ENCODE measurements at regions not wholly inside any gene's neighbourhood (a gene's known extent, or its start where the extent isn't known, plus 50 kb on each side); places are given as distances from the start of the nearest gene placed in this dataset.
"Not testable (repeated sequence)": the region's sequence is repeated elsewhere in the genome, so short reads cannot be mapped to it uniquely, and the experiment has no call there.

DNA sequence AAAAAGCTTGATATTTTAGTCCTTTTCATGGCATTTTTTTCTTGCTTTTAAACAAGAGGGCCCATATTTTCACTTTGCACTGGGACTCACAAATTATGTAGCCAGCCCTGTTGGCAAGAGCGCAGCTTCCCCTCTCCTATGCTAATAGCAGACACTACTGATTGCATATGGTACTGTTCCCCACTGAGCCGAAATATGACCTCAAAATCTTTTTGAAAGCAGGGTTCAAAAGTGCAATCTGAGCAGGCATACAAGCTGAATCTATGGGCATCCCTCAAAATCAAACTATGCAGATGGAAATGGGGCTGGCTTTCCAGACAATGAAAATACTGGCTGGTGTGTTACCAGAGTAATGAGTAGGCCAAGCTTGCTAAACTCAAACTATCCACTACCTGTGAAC, 225.2 kb upstream of the SETMAR start:
- no peak for DNase-seq

DNA sequence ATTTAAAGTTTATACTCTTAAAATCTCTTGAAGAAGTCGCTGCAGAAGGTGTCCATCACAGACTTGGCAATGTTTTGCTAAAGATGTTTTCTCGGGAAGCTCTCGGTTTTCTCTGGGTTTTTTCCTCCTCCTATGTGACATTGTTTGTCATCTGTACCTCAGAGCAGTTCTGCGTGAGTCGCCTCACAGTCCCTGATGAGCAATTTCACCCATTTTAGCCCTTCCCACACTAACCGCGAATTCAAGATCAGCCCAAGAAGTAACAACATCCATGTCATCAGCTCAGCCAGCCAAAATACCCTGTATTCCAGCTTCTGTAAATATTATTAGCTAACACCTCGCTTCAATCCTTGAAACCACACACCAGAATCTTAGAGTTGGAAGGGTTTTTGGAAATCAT, 224.3 kb upstream of the SETMAR start:
- no peak for DNase-seq

DNA sequence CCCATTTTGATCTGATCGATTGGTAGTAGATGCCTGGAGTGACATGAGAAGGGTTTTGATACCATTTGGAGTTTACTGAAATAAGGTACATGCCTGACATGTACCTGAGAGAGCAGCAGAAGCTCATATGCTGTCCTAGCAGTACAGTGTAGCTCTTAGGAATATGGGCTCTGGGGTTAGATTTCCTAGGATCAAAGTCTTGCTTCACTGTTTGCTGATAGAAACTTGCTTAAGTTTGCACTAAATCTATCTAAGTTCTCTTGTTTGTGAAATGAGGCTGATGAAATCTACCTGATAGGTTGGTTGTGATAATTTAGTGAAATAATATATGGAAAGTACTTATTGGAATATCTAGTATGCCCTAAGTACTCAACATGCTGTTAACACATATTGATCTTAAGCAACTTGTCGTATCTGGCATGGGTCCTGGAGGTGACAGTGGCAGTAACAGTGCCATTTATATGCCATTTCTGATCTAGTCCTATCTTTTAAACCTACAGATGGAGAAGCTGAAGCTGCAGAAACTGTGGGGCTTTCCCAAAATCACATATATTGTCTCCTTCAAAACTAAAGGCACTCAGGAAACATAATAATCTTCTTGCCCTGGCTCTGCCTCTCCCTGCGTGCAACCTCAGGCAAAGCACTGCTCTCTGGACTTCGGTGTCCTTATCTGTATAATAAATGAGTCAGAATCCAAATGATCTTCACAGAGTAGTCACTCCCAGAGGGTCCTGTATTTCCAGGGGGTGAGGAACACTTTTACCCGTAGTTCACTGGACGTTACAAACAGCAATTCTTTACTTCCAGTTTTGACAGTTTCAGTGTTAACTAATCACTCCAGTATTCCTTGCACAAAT, 223.6 kb upstream of the SETMAR start:
- no peak for DNase-seq

DNA sequence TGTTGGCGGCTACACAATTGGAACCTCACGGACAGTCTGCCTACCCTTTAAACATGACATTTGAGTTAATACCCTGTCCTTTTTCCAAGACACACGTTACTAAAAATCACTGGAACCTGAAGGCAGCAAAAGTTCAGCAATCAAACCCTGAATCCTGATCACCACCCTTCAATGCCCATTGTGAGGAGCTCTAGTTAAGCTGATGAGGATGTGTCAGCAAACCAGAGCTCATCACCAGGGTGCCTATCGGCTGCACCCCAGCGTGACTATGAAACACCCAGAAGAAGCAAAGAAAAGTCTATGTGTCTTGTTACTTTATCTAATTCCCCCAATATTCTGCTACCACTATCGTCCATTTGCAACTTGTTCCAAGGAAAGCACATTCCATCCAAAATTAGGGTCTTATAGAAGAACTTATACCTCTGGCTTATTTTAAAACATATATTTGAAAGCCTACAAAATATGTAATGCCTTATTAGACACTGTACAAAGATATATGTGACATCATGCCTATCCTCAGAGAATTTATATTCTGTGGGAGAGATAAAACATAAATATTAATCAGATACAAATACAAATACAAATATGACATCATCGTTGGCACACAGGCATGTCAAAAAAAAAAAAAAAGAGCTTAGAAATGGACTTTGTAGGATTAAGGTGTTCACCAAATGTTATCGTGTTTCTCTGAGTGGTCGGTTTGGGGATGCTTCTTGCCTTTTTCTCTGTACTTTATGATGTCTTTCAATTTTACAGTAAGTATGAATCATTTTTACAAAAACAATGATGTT, 219.7 kb upstream of the SETMAR start:
- DNase-seq: no peak

DNA sequence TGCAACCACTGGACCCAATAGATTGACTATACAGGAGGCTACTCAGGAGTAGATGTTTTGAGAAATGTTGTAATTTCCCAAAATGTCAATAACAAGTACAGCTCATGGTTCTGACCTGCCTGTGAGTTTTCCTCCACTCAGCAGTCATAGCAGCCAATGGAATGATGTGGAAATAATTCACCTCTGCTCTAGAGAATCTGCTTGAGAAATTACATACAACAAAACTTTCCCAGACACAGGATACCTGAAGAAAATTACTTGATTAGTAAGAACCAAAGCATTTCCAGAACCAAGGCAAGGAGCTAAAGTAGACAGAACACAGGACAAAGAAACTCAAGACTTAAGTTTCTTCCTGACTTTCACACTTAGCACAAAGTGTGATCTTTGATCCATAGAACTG, 218.9 kb upstream of the SETMAR start:
- DNase-seq: no peak

DNA sequence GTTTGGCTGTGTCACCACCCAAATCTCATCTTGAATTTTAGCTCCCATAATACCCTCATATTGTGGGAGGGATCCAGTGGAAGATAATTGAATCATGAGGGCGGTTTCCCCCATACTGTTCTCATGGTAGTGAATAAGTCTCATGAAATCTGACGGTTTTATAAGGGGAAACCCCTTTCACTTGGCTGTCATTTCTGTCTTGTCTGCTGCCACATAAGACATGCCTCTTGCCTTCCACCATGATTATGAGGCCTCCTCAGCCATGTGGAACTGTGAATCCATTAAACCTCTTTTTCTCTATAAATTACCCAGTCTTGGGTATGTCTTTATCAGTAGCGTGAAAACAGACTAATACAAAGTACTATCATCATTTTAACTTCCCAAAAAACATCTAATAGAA, 216.5 kb upstream of the SETMAR start:
- DNase-seq: not testable (repeated sequence)

DNA sequence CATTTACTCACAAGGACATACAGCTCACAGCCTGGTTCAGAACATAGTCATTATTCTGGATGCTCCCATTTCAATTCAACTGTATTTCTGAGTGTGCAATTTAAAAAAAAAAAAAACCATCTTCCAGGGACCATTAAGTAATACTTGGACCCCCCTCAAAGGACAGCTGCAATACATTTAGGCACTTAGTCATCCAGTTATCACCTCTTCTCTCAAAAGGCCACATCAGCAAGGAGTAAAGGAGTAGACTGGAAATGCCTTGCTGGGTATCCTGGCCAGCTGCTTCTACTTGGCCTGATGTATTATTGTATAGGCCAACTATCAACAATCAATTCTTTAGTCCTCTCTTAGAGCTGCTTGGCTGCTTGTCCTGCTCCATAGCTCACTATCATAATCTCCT, 211.4 kb upstream of the SETMAR start:
- DNase-seq: no peak

DNA sequence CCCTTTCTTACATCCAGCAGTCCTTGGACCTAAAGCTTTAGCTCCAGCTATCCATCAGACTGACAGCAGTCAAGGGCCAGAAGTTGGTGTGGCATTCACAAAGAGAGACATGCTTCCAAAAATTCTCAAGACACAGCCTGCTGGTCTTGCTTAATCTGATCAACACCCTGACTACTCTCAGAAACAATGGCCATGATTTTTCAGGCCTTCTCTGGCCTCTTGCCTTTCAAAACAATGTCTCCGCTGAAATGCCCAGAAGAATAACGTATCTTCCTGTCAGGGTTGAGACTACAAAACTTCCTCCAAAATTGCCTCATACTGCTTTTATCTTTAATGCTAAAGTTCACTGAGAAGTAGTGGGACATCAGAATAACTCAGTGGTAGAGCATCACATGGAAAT, 205.4 kb upstream of the SETMAR start:
- DNase-seq: no peak

DNA sequence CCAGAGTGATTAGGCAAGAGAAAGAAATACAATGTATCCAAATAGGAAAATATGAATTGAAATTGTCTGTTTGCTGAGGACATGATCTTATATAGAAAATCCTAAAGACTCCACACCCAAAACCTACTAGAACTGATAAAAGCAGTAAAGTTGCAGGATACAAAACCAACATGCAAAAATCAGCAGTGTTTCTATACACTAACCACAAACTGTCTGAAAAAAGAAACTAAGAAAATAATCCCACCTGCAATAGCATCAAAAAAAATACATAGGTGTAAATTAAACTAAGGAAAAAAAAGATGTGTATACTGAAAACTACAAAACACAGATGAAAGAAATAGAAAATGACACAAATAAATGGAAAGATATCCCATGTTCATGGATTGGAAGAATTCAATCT, 203.6 kb upstream of the SETMAR start:
- no peak for DNase-seq

DNA sequence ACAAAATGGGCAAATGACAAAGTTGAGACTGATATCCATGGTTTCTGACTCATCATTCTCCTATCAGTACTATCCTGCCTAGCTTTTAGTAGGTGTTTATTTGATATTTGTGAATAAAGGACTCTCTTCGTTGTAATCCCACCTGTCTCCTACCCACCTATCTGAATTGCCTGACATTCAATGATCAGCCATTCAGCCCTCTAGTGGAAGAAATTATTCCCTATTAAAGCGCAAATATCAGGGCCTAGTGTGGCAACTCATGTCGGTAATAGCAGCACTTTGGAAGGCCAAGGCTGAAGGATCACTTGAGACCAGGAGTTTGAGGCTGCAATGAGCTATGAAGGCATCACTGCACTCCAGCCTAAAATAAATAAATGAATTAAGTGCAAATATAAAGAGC, 195.7 kb upstream of the SETMAR start:
- DNase-seq: no peak

DNA sequence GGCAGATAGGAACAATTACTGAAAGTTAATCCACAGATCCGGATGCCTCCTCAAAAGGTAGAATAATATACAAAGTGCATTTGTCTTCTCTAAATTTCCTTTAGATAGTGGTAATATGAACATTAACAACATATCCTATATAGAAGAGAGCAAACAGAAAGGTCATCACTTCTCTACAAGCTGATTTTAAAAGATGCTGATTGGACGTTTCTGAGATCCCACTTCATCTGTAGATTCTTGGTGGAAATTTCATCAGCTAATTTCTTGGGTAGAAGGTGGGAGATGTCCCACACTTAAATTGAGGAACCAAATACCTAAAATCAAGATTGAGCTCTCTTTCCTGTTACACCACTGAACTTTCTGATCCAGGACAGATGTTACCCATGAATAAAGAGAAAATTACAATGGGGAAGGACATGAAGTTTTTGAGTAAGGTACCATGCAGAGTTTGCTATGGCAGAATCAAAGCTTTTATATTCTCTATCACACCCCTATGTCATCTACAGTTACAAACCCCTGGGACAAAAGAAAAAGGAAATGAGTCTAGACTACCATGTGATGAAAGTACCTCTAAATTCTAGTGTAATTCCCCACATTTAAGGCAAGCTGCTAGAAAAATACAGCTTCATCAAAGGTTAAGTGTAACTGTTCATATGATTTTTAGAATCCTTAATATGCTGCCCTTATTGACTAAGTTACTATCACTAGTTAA, 189.2 kb upstream of the SETMAR start:
- DNase-seq: no peak

DNA sequence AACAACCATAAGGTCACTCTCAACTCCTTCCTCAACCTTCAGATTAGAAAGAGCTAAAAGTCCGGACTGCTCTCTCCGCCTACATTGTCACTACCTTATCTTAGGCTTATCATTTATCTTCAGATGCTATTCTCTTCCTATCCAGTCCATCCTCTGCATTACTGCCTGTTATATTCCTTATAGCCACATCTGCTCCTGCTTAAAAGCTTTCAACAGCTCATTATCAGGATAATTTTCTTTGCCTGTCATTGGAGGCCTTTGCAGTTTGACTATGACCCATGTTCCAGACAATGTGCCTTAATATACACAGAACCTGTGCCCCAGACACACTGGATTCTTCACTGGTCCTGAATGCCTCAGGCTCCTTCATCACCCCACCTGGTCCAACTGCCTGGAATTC, 184.1 kb upstream of the SETMAR start:
- DNase-seq: no peak

DNA sequence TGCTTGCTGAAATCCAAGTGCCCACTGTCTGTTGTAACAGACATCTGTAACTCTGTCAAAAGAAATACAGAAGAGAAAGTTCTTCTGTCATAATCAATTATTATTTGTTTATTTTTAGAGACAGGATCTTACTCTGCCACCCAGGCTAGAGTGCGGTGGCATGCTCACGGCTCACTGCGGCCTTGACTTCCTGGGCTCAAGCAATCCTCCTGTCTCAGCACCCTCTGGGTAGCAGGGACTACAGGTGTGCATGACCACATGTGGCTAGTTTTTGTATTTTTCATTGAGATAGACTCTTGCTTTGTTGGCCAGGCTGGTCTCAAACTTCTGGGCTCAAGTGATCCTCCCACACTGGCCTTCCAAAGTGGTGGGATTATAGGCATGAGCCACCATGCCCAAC, 177.6 kb upstream of the SETMAR start:
- no peak for DNase-seq

DNA sequence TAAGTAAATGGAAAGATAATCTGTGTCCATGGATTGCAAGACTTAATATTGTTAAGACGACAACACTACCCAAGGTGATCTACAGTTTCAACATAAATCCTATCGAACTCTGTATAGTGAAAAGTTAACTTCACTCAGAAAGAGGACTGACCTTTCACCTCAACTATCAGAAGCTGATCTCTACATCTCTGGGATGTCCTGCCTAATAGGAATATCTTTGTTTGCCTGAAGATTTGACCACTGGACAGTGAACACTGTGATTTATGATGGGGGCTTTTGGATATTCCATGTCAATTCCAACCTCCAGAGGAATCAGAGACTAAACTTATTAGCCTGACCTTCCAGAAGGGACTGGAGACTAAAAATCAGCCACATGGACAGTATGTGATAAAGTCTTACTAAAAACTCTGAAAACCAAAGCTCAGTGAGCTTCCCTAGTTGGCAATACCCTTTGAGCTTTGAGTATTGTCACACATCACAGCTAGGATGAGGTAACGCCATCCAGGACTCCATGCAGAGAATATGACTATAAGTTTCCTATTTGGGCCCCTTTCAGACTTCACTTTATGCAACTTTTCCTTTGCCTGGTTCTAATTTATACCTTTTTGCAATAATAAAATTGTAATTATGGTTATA, 164.9 kb upstream of the SETMAR start:
- no peak for DNase-seq

DNA sequence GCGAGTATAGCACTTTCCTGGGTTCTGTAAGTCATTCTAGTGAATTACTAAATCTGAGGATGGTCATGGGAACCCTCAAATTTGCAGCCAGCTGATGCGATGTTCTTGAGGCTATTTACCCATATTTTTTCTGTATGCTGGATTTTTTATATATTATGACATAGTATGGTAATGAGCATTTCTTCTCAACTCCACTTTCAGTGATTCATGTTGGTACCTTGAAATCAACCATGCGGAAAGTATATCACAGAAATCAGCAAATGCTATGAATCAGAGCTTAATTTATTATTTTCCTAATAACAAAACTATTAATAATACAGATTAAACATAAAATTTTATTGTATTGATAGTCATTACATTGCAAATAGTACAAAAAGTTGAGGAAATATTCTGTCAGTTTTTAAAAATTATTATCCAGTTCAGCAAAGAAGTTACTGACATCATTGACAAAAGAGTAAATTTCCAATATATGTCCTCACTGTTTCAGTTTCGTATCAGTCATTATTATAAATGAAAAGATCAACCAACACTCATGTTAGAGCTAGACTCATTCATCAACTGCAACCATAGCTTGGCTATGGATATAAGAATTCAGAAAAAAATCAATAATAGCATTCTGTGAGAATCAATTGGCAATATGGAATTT, 164.3 kb upstream of the SETMAR start:
- no peak for DNase-seq

DNA sequence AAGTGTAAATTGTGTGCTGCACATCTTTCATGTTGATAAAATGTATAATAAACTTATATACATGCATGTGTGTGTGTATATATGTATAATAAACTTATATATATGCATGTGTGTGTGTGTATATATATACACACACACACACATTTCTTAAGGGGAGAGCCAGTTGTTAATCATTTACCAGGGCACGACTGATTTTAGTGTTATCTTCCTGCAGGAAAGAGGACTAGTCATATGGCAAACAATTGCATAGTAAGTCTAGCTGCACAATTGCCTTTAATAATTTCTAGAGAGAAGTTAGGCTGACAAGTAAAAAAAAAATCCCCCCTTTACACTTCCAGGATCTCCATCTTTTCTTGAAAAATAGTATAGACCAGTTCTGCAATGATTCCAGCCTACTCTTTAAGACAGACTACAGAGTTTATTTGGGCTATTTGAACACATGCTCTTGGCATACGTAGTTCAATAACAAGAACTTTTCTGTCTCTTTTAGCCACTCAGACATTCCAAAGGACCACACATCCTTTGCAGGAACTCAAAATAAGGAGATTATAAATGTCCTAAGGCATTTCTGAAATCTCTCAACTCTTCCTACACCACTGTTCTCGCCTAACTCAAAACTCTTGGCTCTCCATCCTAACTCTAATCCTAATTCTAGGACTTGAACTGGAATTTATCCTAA, 163.6 kb upstream of the SETMAR start:
- no peak for DNase-seq

DNA sequence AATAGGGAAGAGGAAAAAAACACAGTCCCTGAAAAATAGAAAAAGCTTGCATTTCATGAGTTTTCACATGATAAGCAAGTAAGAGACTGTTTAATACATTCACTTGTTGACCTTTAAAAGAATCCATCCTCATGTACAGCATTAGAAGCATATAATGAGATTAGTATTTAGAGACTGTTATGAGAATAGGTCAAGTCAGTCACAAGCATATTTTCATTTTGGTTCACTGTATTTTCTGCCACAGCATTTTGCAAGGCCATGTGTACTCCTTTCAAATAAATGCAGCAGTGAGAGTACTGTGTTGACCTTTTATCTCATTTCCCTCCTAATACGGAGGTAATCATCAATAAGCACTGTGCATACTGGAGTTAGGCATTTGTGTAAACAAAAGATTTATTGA, 162.2 kb upstream of the SETMAR start:
- DNase-seq: no peak

DNA sequence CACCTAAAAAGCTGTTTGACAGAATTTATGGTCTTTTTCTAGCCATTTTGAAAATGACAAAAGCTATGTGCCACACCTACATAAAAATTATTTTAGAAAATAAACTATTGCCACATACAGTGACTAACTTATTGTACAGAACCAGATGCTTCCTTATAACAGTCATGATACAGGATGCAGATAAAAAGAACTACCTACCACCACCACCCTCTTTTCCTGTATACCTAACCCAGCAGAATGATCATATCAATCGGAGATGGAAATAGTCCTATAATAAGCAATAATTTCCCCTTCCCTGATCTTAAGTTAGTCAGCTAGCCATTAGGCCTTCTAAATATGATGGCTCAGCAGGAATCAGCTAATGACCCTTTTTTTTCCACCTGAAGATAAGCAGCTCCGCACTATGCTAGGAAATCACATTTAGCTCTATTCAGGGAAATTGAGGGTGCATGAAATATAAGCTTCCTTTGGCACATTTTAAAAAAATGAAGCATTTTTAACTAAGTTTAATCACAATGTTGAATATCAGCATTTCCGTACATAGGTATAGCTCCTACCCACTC, 155.5 kb upstream of the SETMAR start:
- DNase-seq: no peak

DNA sequence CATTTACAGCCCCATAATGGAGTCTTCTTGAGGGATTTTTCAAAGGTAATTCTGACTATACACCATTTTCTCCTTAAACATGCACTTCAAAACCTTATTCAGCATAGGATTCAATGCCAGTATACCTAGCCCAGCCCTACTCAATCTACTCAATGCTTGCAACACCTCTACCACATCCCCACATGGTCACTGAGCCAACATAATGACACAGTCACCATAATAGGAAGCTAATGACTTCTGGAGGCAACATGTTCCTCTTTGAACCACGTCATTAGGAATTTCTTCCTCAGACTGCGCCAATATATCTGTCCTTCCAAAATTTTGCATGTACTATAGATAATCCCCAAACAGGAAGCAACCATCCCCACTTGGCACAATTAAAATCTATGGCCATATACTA, 153.9 kb upstream of the SETMAR start:
- DNase-seq: no peak

DNA sequence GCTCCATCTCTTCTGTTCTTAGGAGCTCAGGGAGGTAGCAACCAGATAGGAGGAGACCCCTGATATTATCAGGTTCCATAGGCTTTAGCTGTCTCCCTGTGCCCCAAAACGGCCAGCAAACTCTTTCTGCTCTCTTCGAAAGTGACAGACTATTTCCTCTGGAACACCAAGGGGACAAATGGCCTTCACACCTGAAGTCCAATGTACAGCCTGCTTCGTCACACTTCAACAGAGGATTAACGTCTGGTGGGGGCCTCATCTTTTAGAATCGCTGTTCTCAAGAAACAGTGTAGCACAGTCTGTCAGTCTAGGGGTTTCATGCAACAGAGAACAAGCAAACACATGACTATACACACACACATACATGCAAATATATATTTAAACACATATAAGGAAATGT, 152.4 kb upstream of the SETMAR start:
- DNase-seq: no peak

DNA sequence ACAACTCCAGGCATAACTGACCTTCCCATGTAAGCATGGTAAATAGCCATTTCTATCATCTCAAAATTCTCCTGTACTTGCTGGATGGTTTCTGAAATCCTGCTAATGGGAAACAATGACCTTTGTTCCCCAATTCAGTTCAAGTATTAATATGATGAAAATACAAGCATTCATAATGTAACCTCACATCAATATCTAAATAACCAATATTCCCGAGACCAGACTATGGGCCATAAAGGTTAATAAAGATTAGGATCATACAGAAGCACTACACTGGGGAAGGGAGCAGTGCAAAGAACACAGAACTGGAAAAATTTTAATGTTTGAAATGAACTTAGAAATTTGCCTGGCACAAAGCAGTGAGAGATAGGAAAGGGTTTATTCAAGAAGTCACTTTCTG, 151.3 kb upstream of the SETMAR start:
- no peak for DNase-seq

DNA sequence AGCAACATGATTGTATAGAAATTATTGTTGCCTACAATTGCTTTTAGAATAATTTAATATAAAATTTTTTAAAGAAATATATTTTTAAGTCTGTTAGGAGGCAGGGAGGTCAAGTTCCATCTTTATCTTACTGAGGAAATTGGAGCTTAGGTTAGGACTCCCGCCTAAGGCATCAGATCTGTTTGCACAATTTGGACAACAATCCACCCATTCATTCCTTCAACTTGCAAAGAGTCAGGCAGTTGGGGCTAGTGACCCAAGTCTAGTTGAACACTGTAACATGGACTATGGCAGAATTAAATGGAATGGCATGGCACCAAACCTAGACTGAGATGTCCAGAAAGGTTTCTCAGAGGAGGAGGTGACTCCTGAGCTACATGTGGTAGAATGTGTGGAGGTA, 149.4 kb upstream of the SETMAR start:
- no peak for DNase-seq

All from NCI-H2107 (cell line).